ENCODE measurements at regions not wholly inside any gene's neighbourhood (a gene's known extent, or its start where the extent isn't known, plus 50 kb on each side); places are given as distances from the start of the nearest gene placed in this dataset.

DNA sequence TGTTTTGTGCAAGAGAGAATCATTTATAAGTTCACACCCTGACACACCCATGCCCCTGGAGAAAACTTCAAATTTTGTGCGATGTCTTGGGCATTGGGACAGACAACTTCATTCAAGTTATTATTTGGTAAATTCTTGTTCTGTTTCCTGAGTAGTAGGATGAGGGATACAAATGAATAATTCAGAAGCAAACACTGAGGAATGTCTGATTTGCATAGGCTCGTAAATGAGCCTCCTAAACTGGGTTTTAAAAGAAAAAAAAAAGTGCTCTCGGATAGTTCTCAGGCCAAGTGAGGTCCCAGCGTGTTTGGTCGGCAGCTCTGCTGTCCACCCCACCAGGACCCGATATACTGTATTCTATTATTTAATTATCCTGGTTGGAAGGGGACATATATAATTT, 134.7 kb upstream of the CPM start:
- no peak for TF ChIP-seq TAF1 (IDR thresholded peaks at IDR 0.05; ENCODE audit: borderline replicate concordance, low read depth, low read length)
- TF ChIP-seq, protein P1, sequence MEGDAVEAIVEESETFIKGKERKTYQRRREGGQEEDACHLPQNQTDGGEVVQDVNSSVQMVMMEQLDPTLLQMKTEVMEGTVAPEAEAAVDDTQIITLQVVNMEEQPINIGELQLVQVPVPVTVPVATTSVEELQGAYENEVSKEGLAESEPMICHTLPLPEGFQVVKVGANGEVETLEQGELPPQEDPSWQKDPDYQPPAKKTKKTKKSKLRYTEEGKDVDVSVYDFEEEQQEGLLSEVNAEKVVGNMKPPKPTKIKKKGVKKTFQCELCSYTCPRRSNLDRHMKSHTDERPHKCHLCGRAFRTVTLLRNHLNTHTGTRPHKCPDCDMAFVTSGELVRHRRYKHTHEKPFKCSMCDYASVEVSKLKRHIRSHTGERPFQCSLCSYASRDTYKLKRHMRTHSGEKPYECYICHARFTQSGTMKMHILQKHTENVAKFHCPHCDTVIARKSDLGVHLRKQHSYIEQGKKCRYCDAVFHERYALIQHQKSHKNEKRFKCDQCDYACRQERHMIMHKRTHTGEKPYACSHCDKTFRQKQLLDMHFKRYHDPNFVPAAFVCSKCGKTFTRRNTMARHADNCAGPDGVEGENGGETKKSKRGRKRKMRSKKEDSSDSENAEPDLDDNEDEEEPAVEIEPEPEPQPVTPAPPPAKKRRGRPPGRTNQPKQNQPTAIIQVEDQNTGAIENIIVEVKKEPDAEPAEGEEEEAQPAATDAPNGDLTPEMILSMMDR (IDR thresholded peaks at IDR 0.05 in 2 of 3, conservative IDR thresholded peaks at IDR 0.05 in 1 of 3; ENCODE audit: control insufficient read depth in 2 of 3, extremely low read depth in 1 of 3, insufficient read depth in 1 of 3, low read depth in 3 of 3, low read length in 3 of 3), result no peak
- TF ChIP-seq SRF (IDR thresholded peaks at IDR 0.05; ENCODE audit: low read depth in 2 of 2, low read length in 2 of 2), result no peak
- TF ChIP-seq CBX5 (IDR thresholded peaks at IDR 0.05; ENCODE audit: low read depth), result no peak
